Gastrocnemius medialis (tissue), 4 donors: ENCODE measurements at regions not wholly inside any gene's neighbourhood (a gene's known extent, or its start where the extent isn't known, plus 50 kb on each side); places are given as distances from the start of the nearest gene placed in this dataset.
"Not testable (repeated sequence)": the region's sequence is repeated elsewhere in the genome, so short reads cannot be mapped to it uniquely, and the experiment has no call there.

Experiments used
- ATAC-seq, 2 donors: fragments of 150-250 bp; one replicate each; pipeline ENCODE4 v1.9.1; 2016
- DNase-seq, 2 donors: peaks; one replicate each; pipeline ENCODE4 v3.0.0-alpha.2; 2019
- H3K27ac ChIP-seq, 4 donors: fragments of 200-600 bp; sonication (generic); 1 replicate in 1 of 4; 2 replicates in 3 of 4; pipeline ENCODE4 v1.5.1; 2016 to 2018; ENCODE audit warnings: mild to moderate bottlenecking in 2 of 4, moderate library complexity in 1 of 4
- H3K27me3 ChIP-seq, 3 donors: fragments of 200-600 bp; sonication (generic) in 2 of 3; 1 replicate in 1 of 3; 2 replicates in 2 of 3; pipeline versions ENCODE4 v1.5.1 to v1.6.0; 2016 to 2019; ENCODE audit warnings: mild to moderate bottlenecking in 1 of 3, moderate library complexity in 1 of 3
- H3K36me3 ChIP-seq, 2 donors: fragments of 200-600 bp; sonication (generic) in 1 of 2; one replicate each; pipeline ENCODE4 v1.5.1; 2017 to 2018
- H3K4me1 ChIP-seq, 2 donors: fragments of 200-600 bp; sonication (generic) in 1 of 2; one replicate each; pipeline ENCODE4 v1.5.1; 2016 to 2017; ENCODE audit warnings: mild to moderate bottlenecking in 2 of 2
- H3K4me3 ChIP-seq, 4 donors: fragments of 200-600 bp; sonication (generic) in 3 of 4; 1 replicate in 1 of 4; 2 replicates in 3 of 4; pipeline ENCODE4 v1.5.1; 2016 to 2019; ENCODE audit warnings: mild to moderate bottlenecking in 2 of 4
- H3K9me3 ChIP-seq, 3 donors: fragments of 200-600 bp; sonication (generic) in 2 of 3; 1 replicate in 1 of 3; 2 replicates in 2 of 3; pipeline ENCODE4 v1.5.1; 2016 to 2019
- CTCF ChIP-seq, 5 experiments: fragments of 450-650 bp in 3 of 5; fragments of 200-600 bp in 2 of 5; sonication (generic) in 2 of 5; IDR thresholded peaks in 4 of 5; conservative IDR thresholded peaks in 1 of 5; 1 replicate in 4 of 5; 2 replicates in 1 of 5; pipeline ENCODE4 v1.5.1; 2016 to 2019; ENCODE audit warnings: antibody characterized with exemption in 5 of 5, mild to moderate bottlenecking in 3 of 5, moderate library complexity in 3 of 5
- POLR2A ChIP-seq, 2 donors: fragments of 450-650 bp; IDR thresholded peaks; one replicate each; pipeline ENCODE4 v1.6.1; 2017; ENCODE audit warnings: antibody characterized with exemption in 2 of 2, mild to moderate bottlenecking in 2 of 2, moderate library complexity in 2 of 2
- in situ Hi-C, 4 donors: fragments of 200-750 bp; cut with MboI; loops; one replicate each; pipeline versions ENCODE4 v1.15.0 to v1.8.0; 2017; ENCODE audit warnings: low sequenced_read_pairs in 4 of 4
- intact Hi-C: fragments of 100-400 bp; cut with DNase I; formaldehyde crosslinking; loops from one replicate; pipeline ENCODE4 v1.15.1; 2023; ENCODE audit warnings: low total_unique reads

GRCh38 chr2:183838295-183838694 lies 714.1 kb downstream of the NUP35 start:
- H3K9me3 ChIP-seq = no peaks in the 10 kb centered on the region
- DNase-seq (no peak), ATAC-seq (no peak)
- no peak overlapping the region for H3K27ac ChIP-seq
- intact Hi-C loops = no loop called here
- no peaks in the 10 kb centered on the region for H3K4me1 ChIP-seq
- H3K4me3 ChIP-seq = no peak overlapping the region
- no peaks in the 10 kb centered on the region for H3K36me3 ChIP-seq
- TF ChIP-seq POLR2A (IDR thresholded peaks at IDR 0.05) = no peak
- no peak for TF ChIP-seq CTCF (IDR thresholded peaks at IDR 0.05 in 4 of 5, conservative IDR thresholded peaks at IDR 0.05 in 1 of 5)
- H3K27me3 ChIP-seq = no peaks in the 10 kb centered on the region
- in situ Hi-C loops = no loop called here

GRCh38 chr2:183840061-183840584 lies 715.9 kb downstream of the NUP35 start:
- in situ Hi-C loops = no loop called here
- no peak for ATAC-seq
- Histone ChIP-seq H3K27me3 (no peaks in the 10 kb centered on the region), H3K27ac (no peak overlapping the region), H3K4me1 (no peaks in the 10 kb centered on the region), H3K9me3 (no peaks in the 10 kb centered on the region), H3K4me3 (no peak overlapping the region), H3K36me3 (no peaks in the 10 kb centered on the region)
- no peak for TF ChIP-seq CTCF (IDR thresholded peaks at IDR 0.05 in 4 of 5, conservative IDR thresholded peaks at IDR 0.05 in 1 of 5)
- no peak for TF ChIP-seq POLR2A (IDR thresholded peaks at IDR 0.05)
- intact Hi-C loops = no loop called here
- no peak for DNase-seq

- H3K4me3 ChIP-seq, ATAC-seq, H3K4me1 ChIP-seq: not testable (repeated sequence)
These were observed 725.6 kb downstream of the NUP35 start for GRCh38 chr2:183849826-183850225.

GRCh38 chr2:183859129-183859528 lies 734.9 kb downstream of the NUP35 start:
- H3K9me3 ChIP-seq = no peaks in the 10 kb centered on the region
- H3K27ac ChIP-seq = no peak overlapping the region
- DNase-seq (no peak), ATAC-seq (no peak)
- in situ Hi-C loops (no loop called here), intact Hi-C loops (no loop called here)
- no peaks in the 10 kb centered on the region for H3K36me3 ChIP-seq
- no peaks in the 10 kb centered on the region for H3K4me1 ChIP-seq
- no peak for TF ChIP-seq CTCF (IDR thresholded peaks at IDR 0.05 in 4 of 5, conservative IDR thresholded peaks at IDR 0.05 in 1 of 5)
- TF ChIP-seq POLR2A (IDR thresholded peaks at IDR 0.05) = no peak
- H3K27me3 ChIP-seq = no peaks in the 10 kb centered on the region
- no peak overlapping the region for H3K4me3 ChIP-seq

More at GRCh38 chr2:183849826-183850225, 725.6 kb downstream of the NUP35 start:
- H3K27ac ChIP-seq, intact Hi-C loops, H3K9me3 ChIP-seq, H3K27me3 ChIP-seq, in situ Hi-C loops, H3K36me3 ChIP-seq, DNase-seq: not testable (repeated sequence)

- Histone ChIP-seq H3K9me3 (no peaks in the 10 kb centered on the region), H3K36me3 (no peaks in the 10 kb centered on the region), H3K4me1 (no peaks in the 10 kb centered on the region), H3K27ac (no peak overlapping the region), H3K27me3 (no peaks in the 10 kb centered on the region), H3K4me3 (no peak overlapping the region)
- intact Hi-C loops = no loop called here
- in situ Hi-C loops = no loop called here
- TF ChIP-seq POLR2A (IDR thresholded peaks at IDR 0.05) = no peak
- no peak for TF ChIP-seq CTCF (IDR thresholded peaks at IDR 0.05 in 4 of 5, conservative IDR thresholded peaks at IDR 0.05 in 1 of 5)
- no peak for ATAC-seq
- no peak for DNase-seq
These were observed 731.7 kb upstream of the ZNF804A start for GRCh38 chr2:183866666-183867065.
